T-helper 1 cell treated with Interleukin-12 subunit alpha and Interleukin-12 subunit beta and Interleukin-4 antibody, amounts not matched to agents 30 ng/mL and 1 ng/mL, for 36 hours (primary cell): ENCODE measurements at regions not wholly inside any gene's neighbourhood (a gene's known extent, or its start where the extent isn't known, plus 50 kb on each side); places are given as distances from the start of the nearest gene placed in this dataset.
"Not testable (repeated sequence)": the region's sequence is repeated elsewhere in the genome, so short reads cannot be mapped to it uniquely, and the experiment has no call there.

Source experiments
- intact Hi-C: fragments of 100-400 bp; cut with micrococcal nuclease; formaldehyde crosslinking; loops from one replicate; pipeline ENCODE4 v1.15.1; 2024

GRCh38 chr21:20486303-20486702, 511.9 kb upstream of the NCAM2 start:
- intact Hi-C loops: no loop called here

- intact Hi-C loops: not testable (repeated sequence)
Observed at GRCh38 chr21:20502915-20503314, 495.3 kb upstream of the NCAM2 start.

GRCh38 chr21:20507783-20508182, 490.4 kb upstream of the NCAM2 start:
- intact Hi-C loops: no loop called here

GRCh38 chr21:20511216-20511880, 486.9 kb upstream of the NCAM2 start:
- intact Hi-C loops: no loop called here

- intact Hi-C loops: no loop called here
Observed at GRCh38 chr21:20515446-20515845, 482.8 kb upstream of the NCAM2 start.

GRCh38 chr21:20519076-20519475, 479.1 kb upstream of the NCAM2 start:
- intact Hi-C loops: no loop called here

- intact Hi-C loops: no loop called here
Observed at GRCh38 chr21:20522611-20523010, 475.6 kb upstream of the NCAM2 start.

GRCh38 chr21:20523191-20523590, 475.0 kb upstream of the NCAM2 start:
- intact Hi-C loops: no loop called here

GRCh38 chr21:20527731-20528460, 470.3 kb upstream of the NCAM2 start:
- intact Hi-C loops: no loop called here

GRCh38 chr21:20537130-20537529, 461.1 kb upstream of the NCAM2 start:
- intact Hi-C loops: no loop called here

GRCh38 chr21:20538039-20538658, 460.1 kb upstream of the NCAM2 start:
- intact Hi-C loops: no loop called here

GRCh38 chr21:20545454-20545853, 452.8 kb upstream of the NCAM2 start:
- intact Hi-C loops: no loop called here

- intact Hi-C loops: no loop called here
Observed at GRCh38 chr21:20551939-20552338, 446.3 kb upstream of the NCAM2 start.

GRCh38 chr21:20554785-20555184, 443.4 kb upstream of the NCAM2 start:
- intact Hi-C loops: no loop called here

- intact Hi-C loops: no loop called here
Observed at GRCh38 chr21:20570824-20571232, 427.4 kb upstream of the NCAM2 start.

- intact Hi-C loops: no loop called here
Observed at GRCh38 chr21:20572582-20572981, 425.6 kb upstream of the NCAM2 start.

- intact Hi-C loops: no loop called here
Observed at GRCh38 chr21:20581361-20581760, 416.8 kb upstream of the NCAM2 start.

- intact Hi-C loops: no loop called here
Observed at GRCh38 chr21:20591284-20591683, 406.9 kb upstream of the NCAM2 start.

- intact Hi-C loops: no loop called here
Observed at GRCh38 chr21:20592463-20592862, 405.7 kb upstream of the NCAM2 start.

GRCh38 chr21:20603236-20603635, 395.0 kb upstream of the NCAM2 start:
- intact Hi-C loops: no loop called here

GRCh38 chr21:20611008-20611407, 387.2 kb upstream of the NCAM2 start:
- intact Hi-C loops: no loop called here

- intact Hi-C loops: no loop called here
Observed at GRCh38 chr21:20613654-20614053, 384.6 kb upstream of the NCAM2 start.

GRCh38 chr21:20617130-20617529, 381.1 kb upstream of the NCAM2 start:
- intact Hi-C loops: no loop called here
